ENCODE measurements at regions not wholly inside any gene's neighbourhood (a gene's known extent, or its start where the extent isn't known, plus 50 kb on each side); places are given as distances from the start of the nearest gene placed in this dataset.
"Not testable (repeated sequence)": the region's sequence is repeated elsewhere in the genome, so short reads cannot be mapped to it uniquely, and the experiment has no call there.

- Histone ChIP-seq H3K9me3 (no peaks in the 10 kb centered on the region), H3K27ac (no peak overlapping the region), H3K36me3 (no peaks in the 10 kb centered on the region), H3K4me1 (ENCODE audit: control insufficient read depth in 1 of 2, low read depth in 2 of 2) (no peaks in the 10 kb centered on the region), H3K4me3 (no peak overlapping the region), H3K27me3 (replicated peaks; ENCODE audit: insufficient read depth) (no peaks in the 10 kb centered on the region)
- TF ChIP-seq CTCF (IDR thresholded peaks at IDR 0.05) = no peak
- ATAC-seq (ENCODE audit: insufficient number of reproducible peaks, low FRiP score, low read depth) = no peak
- no peak for DNase-seq (ENCODE audit: low spot score)
These were observed 88.1 kb upstream of the SALL1 start for GRCh38 chr16:51239196-51239595.

GRCh38 chr16:51237861-51238378 lies 86.8 kb upstream of the SALL1 start:
- Histone ChIP-seq H3K9me3 (no peaks in the 10 kb centered on the region), H3K27me3 (replicated peaks; ENCODE audit: insufficient read depth) (no peaks in the 10 kb centered on the region), H3K4me3 (no peak overlapping the region), H3K27ac (no peak overlapping the region), H3K4me1 (ENCODE audit: control insufficient read depth in 1 of 2, low read depth in 2 of 2) (no peaks in the 10 kb centered on the region), H3K36me3 (no peaks in the 10 kb centered on the region)
- TF ChIP-seq CTCF (IDR thresholded peaks at IDR 0.05) = no peak
- ATAC-seq (ENCODE audit: insufficient number of reproducible peaks, low FRiP score, low read depth) (no peak), DNase-seq (ENCODE audit: low spot score) (no peak)

- Histone ChIP-seq H3K4me3 (no peak overlapping the region), H3K36me3 (no peaks in the 10 kb centered on the region), H3K9me3 (no peaks in the 10 kb centered on the region), H3K4me1 (ENCODE audit: control insufficient read depth in 1 of 2, low read depth in 2 of 2) (no peaks in the 10 kb centered on the region), H3K27me3 (replicated peaks; ENCODE audit: insufficient read depth) (no peaks in the 10 kb centered on the region), H3K27ac (no peak overlapping the region)
- DNase-seq (ENCODE audit: low spot score) (no peak), ATAC-seq (ENCODE audit: insufficient number of reproducible peaks, low FRiP score, low read depth) (no peak)
- TF ChIP-seq CTCF (IDR thresholded peaks at IDR 0.05) = no peak
These were observed 86.1 kb upstream of the SALL1 start for GRCh38 chr16:51237207-51237606.

GRCh38 chr16:51236583-51236982 lies 85.5 kb upstream of the SALL1 start:
- H3K9me3 ChIP-seq = no peaks in the 10 kb centered on the region
- DNase-seq (ENCODE audit: low spot score) (no peak), ATAC-seq (ENCODE audit: insufficient number of reproducible peaks, low FRiP score, low read depth) (no peak)
- H3K27ac ChIP-seq = no peak overlapping the region
- H3K27me3 ChIP-seq (replicated peaks; ENCODE audit: insufficient read depth) = no peaks in the 10 kb centered on the region
- no peaks in the 10 kb centered on the region for H3K36me3 ChIP-seq
- no peaks in the 10 kb centered on the region for H3K4me1 ChIP-seq (ENCODE audit: control insufficient read depth in 1 of 2, low read depth in 2 of 2)
- no peak overlapping the region for H3K4me3 ChIP-seq
- no peak for TF ChIP-seq CTCF (IDR thresholded peaks at IDR 0.05)

GRCh38 chr16:51231702-51232101 lies 80.6 kb upstream of the SALL1 start:
- DNase-seq (ENCODE audit: low spot score) (no peak), ATAC-seq (ENCODE audit: insufficient number of reproducible peaks, low FRiP score, low read depth) (no peak)
- no peak for TF ChIP-seq CTCF (IDR thresholded peaks at IDR 0.05)
- Histone ChIP-seq H3K4me3 (no peak overlapping the region), H3K36me3 (no peaks in the 10 kb centered on the region), H3K4me1 (ENCODE audit: control insufficient read depth in 1 of 2, low read depth in 2 of 2) (no peaks in the 10 kb centered on the region), H3K27ac (no peak overlapping the region), H3K27me3 (replicated peaks; ENCODE audit: insufficient read depth) (no peaks in the 10 kb centered on the region), H3K9me3 (no peaks in the 10 kb centered on the region)

- not testable (repeated sequence) for ATAC-seq (ENCODE audit: insufficient number of reproducible peaks, low FRiP score, low read depth); H3K36me3 ChIP-seq; H3K4me3 ChIP-seq; H3K27ac ChIP-seq; H3K27me3 ChIP-seq (replicated peaks; ENCODE audit: insufficient read depth); H3K9me3 ChIP-seq; DNase-seq (ENCODE audit: low spot score); H3K4me1 ChIP-seq (ENCODE audit: control insufficient read depth in 1 of 2, low read depth in 2 of 2)
These were observed 79.0 kb upstream of the SALL1 start for GRCh38 chr16:51230035-51230434.

Data from thoracic aorta (tissue), 2 donors.